Keratinocyte (primary cell): ENCODE measurements at regions not wholly inside any gene's neighbourhood (a gene's known extent, or its start where the extent isn't known, plus 50 kb on each side); places are given as distances from the start of the nearest gene placed in this dataset.

Experiments used
- DNase-seq: peaks from one replicate; pipeline ENCODE4 v3.0.0-alpha.2; 2011; ENCODE audit warnings: low read depth, missing footprints, low spot score
- FAIRE-seq: peaks from 2 replicates; lab custom pipeline; 2011; peaks lifted over from hg19 to GRCh38; lab: Jason Lieb, UNC
- H2AFZ ChIP-seq: 2 replicates; pipeline ENCODE4 v1.6.0; 2012; ENCODE audit warnings: low read length, control low read depth, inconsistent platforms; ENCODE audit not compliant: control insufficient read depth
- H3K27ac ChIP-seq: 2 replicates; pipeline ENCODE4 v1.5.1; 2011; ENCODE audit warnings: low read length; ENCODE audit not compliant: control insufficient read depth, insufficient read depth
- H3K27me3 ChIP-seq: 3 replicates; pipeline ENCODE4 v1.6.0; 2011; ENCODE audit warnings: low read length; ENCODE audit not compliant: control insufficient read depth, insufficient read depth; ENCODE audit errors: extremely low read depth
- H3K36me3 ChIP-seq, 2 experiments: 2 replicates in 1 of 2; 3 replicates in 1 of 2; pipeline ENCODE4 v1.5.1; 2011; ENCODE audit warnings: low read length in 2 of 2, mild to moderate bottlenecking in 1 of 2; ENCODE audit not compliant: control insufficient read depth in 2 of 2, insufficient read depth in 2 of 2; ENCODE audit errors: extremely low read depth in 1 of 2
- H3K4me1 ChIP-seq: 3 replicates; pipeline ENCODE4 v1.5.1; 2011; ENCODE audit warnings: low read length; ENCODE audit not compliant: control insufficient read depth, insufficient read depth; ENCODE audit errors: extremely low read depth
- H3K4me2 ChIP-seq: 3 replicates; pipeline ENCODE4 v1.6.0; 2011; ENCODE audit warnings: low read depth, low read length; ENCODE audit not compliant: control insufficient read depth, insufficient read depth; ENCODE audit errors: extremely low read depth
- H3K4me3 ChIP-seq, 3 experiments: fragments of 200-600 bp in 1 of 3; sonication (generic) in 1 of 3; 2 replicates in 2 of 3; 3 replicates in 1 of 3; pipeline ENCODE4 v1.5.1; 2011 to 2016; ENCODE audit warnings: low read length in 3 of 3, mild to moderate bottlenecking in 3 of 3, control low read depth in 2 of 3, inconsistent platforms in 1 of 3, low read depth in 1 of 3, mixed read lengths in 1 of 3, mixed run types in 1 of 3, moderate library complexity in 1 of 3; ENCODE audit not compliant: control insufficient read depth in 2 of 3, insufficient read depth in 2 of 3; ENCODE audit errors: extremely low read depth in 1 of 3
- H3K79me2 ChIP-seq: 2 replicates; pipeline ENCODE4 v1.6.0; 2012; ENCODE audit warnings: low read length; ENCODE audit not compliant: control insufficient read depth, insufficient read depth
- H3K9ac ChIP-seq: 3 replicates; pipeline ENCODE4 v1.6.0; 2011; ENCODE audit warnings: low read length; ENCODE audit not compliant: control insufficient read depth, insufficient read depth; ENCODE audit errors: extremely low read depth
- H3K9me1 ChIP-seq: 3 replicates; pipeline ENCODE4 v1.6.0; 2011; ENCODE audit warnings: low read length; ENCODE audit not compliant: control insufficient read depth, insufficient read depth; ENCODE audit errors: extremely low read depth
- H3K9me3 ChIP-seq: 2 replicates; pipeline ENCODE4 v1.5.1; 2012; ENCODE audit warnings: low read depth, low read length; ENCODE audit not compliant: control insufficient read depth
- H4K20me1 ChIP-seq: 3 replicates; pipeline ENCODE4 v1.6.0; 2011; ENCODE audit warnings: low read length; ENCODE audit not compliant: control insufficient read depth, insufficient read depth; ENCODE audit errors: extremely low read depth
- CTCF ChIP-seq, 3 experiments: IDR thresholded peaks in 1 of 3; conservative IDR thresholded peaks in 1 of 3; optimal IDR thresholded peaks in 1 of 3; 2 replicates in 2 of 3; 3 replicates in 1 of 3; pipeline versions ENCODE3 to v1.5.1; 2011; ENCODE audit warnings: low read length in 3 of 3, mild to moderate bottlenecking in 3 of 3, moderate library complexity in 2 of 3, control low read depth in 1 of 3, inconsistent platforms in 1 of 3; ENCODE audit not compliant: insufficient read depth in 2 of 3; ENCODE audit errors: extremely low read depth in 1 of 3
- EZH2 ChIP-seq: IDR thresholded peaks from one replicate; pipeline ENCODE4 v1.6.1; 2012; ENCODE audit warnings: inconsistent platforms, mild to moderate bottlenecking, low read length, moderate library complexity
- dilution Hi-C: fragments of 300-500 bp; cut with MboI; formaldehyde crosslinking; loops from one replicate; pipeline ENCODE4 v1.7.0; 2020; ENCODE audit warnings: low sequenced_read_pairs; ENCODE audit not compliant: extremely low pct_ligation_motif_present

GRCh38 chr16:76854234-76854633 lies 336.8 kb upstream of the MON1B start:
- Histone ChIP-seq H3K79me2 (no peaks in the 10 kb centered on the region), H3K27ac (no peak overlapping the region), H3K9me1 (no peaks in the 10 kb centered on the region), H3K9me3 (no peaks in the 10 kb centered on the region), H3K36me3 (no peaks in the 10 kb centered on the region), H3K4me1 (no peaks in the 10 kb centered on the region), H3K4me2 (no peak overlapping the region), H3K9ac (no peak overlapping the region), H3K27me3 (no peaks in the 10 kb centered on the region), H3K4me3 (no peak overlapping the region), H2AFZ (no peak overlapping the region), H4K20me1 (no peaks in the 10 kb centered on the region)
- no peak for FAIRE-seq
- TF ChIP-seq CTCF (optimal IDR thresholded peaks at IDR 0.05 in 1 of 3, IDR thresholded peaks at IDR 0.05 in 1 of 3, conservative IDR thresholded peaks at IDR 0.05 in 1 of 3; ENCODE audit: extremely low read depth in 1 of 3, insufficient read depth in 2 of 3, low read length in 3 of 3) (no peak), EZH2 (no peak)
- DNase-seq = no peak
- dilution Hi-C loops = no loop called here

GRCh38 chr16:76856112-76856511 lies 334.9 kb upstream of the MON1B start:
- H3K9ac ChIP-seq = no peak overlapping the region
- dilution Hi-C loops = no loop called here

More at GRCh38 chr16:76856112-76856511, 334.9 kb upstream of the MON1B start:
- Histone ChIP-seq H3K4me1 (no peaks in the 10 kb centered on the region), H3K4me2 (no peak overlapping the region), H4K20me1 (no peaks in the 10 kb centered on the region), H3K9me3 (no peaks in the 10 kb centered on the region), H3K27ac (no peak overlapping the region), H2AFZ (no peak overlapping the region), H3K27me3 (no peaks in the 10 kb centered on the region), H3K79me2 (no peaks in the 10 kb centered on the region), H3K36me3 (no peaks in the 10 kb centered on the region), H3K9me1 (no peaks in the 10 kb centered on the region), H3K4me3 (no peak overlapping the region)
- DNase-seq (no peak), FAIRE-seq (no peak)
- TF ChIP-seq CTCF (optimal IDR thresholded peaks at IDR 0.05 in 1 of 3, IDR thresholded peaks at IDR 0.05 in 1 of 3, conservative IDR thresholded peaks at IDR 0.05 in 1 of 3; ENCODE audit: extremely low read depth in 1 of 3, insufficient read depth in 2 of 3, low read length in 3 of 3) (no peak), EZH2 (no peak)
